Common myeloid progenitor, CD34-positive (primary cell): ENCODE measurements at regions not wholly inside any gene's neighbourhood (a gene's known extent, or its start where the extent isn't known, plus 50 kb on each side); places are given as distances from the start of the nearest gene placed in this dataset.
A peak's percentile ranks its signal among the peaks of the same experiment; 100 is the strongest.

Experiments used
- CTCF ChIA-PET: fragments of 350-600 bp; sonication (Branson Sonifier 250); formaldehyde crosslinking; loops from one replicate; lab custom pipeline; 2021; ENCODE audit warnings: antibody characterized with exemption; lab: Charles Lee
- POLR2A ChIA-PET: fragments of 350-600 bp; sonication (Branson Sonifier 250); formaldehyde crosslinking; loops from one replicate; lab custom pipeline; 2021; ENCODE audit warnings: antibody characterized with exemption; lab: Charles Lee
- DNase-seq, 3 donors: peaks; one replicate each; pipeline versions ENCODE4 v3.0.0 to v3.0.0-alpha.2; 2013
- H3K27ac ChIP-seq, 2 experiments: 1 replicate in 1 of 2; 2 replicates in 1 of 2; pipeline ENCODE4 v1.7.0; 2013; ENCODE audit warnings: inconsistent platforms in 2 of 2, low read length in 2 of 2, mild to moderate bottlenecking in 2 of 2, low read depth in 1 of 2, moderate library complexity in 1 of 2; ENCODE audit not compliant: severe bottlenecking in 2 of 2, insufficient read depth in 1 of 2, poor library complexity in 1 of 2
- H3K27me3 ChIP-seq, 5 experiments: replicated peaks in 2 of 5; 1 replicate in 3 of 5; 2 replicates in 2 of 5; pipeline versions ENCODE4 v1.6.1 to v1.7.0; 2013; ENCODE audit warnings: low read length in 4 of 5, mild to moderate bottlenecking in 2 of 5, moderate library complexity in 2 of 5, inconsistent platforms in 1 of 5; ENCODE audit not compliant: insufficient read depth in 5 of 5, control insufficient read depth in 4 of 5
- H3K36me3 ChIP-seq, 4 experiments: 1 replicate in 2 of 4; 2 replicates in 2 of 4; pipeline versions ENCODE4 v1.6.1 to v1.7.0; 2013; ENCODE audit warnings: low read length in 3 of 4, control low read depth in 1 of 4, mild to moderate bottlenecking in 1 of 4; ENCODE audit not compliant: control insufficient read depth in 4 of 4, insufficient read depth in 4 of 4
- H3K4me1 ChIP-seq, 4 experiments: 1 replicate in 3 of 4; 2 replicates in 1 of 4; pipeline versions ENCODE4 v1.6.1 to v1.7.1; 2013; ENCODE audit warnings: low read length in 3 of 4, mild to moderate bottlenecking in 3 of 4, control low read depth in 1 of 4, inconsistent platforms in 1 of 4, moderate library complexity in 1 of 4; ENCODE audit not compliant: control insufficient read depth in 4 of 4, insufficient read depth in 4 of 4; ENCODE audit errors: control extremely low read depth in 1 of 4
- H3K4me3 ChIP-seq, 7 experiments: 1 replicate in 4 of 7; 2 replicates in 3 of 7; pipeline versions ENCODE4 v1.5.1 to v1.7.0; 2013; ENCODE audit warnings: mild to moderate bottlenecking in 7 of 7, low read length in 6 of 7, moderate library complexity in 6 of 7, inconsistent platforms in 2 of 7, low read depth in 2 of 7, control low read depth in 1 of 7; ENCODE audit not compliant: insufficient read depth in 4 of 7, control insufficient read depth in 1 of 7; ENCODE audit errors: extremely low read depth in 1 of 7
- H3K9me3 ChIP-seq, 5 experiments: 1 replicate in 4 of 5; 2 replicates in 1 of 5; pipeline versions ENCODE4 v1.6.1 to v1.7.1; 2013; ENCODE audit warnings: low read length in 4 of 5, mild to moderate bottlenecking in 2 of 5, inconsistent platforms in 1 of 5, low read depth in 1 of 5, moderate library complexity in 1 of 5; ENCODE audit not compliant: control insufficient read depth in 4 of 5, insufficient read depth in 2 of 5; ENCODE audit errors: control extremely low read depth in 1 of 5
- WGBS: methylation state at CpG from one replicate; pipeline ENCODE4 v1.1.5; 2013; ENCODE audit not compliant: insufficient coverage; 5-methylcytosine and 5-hydroxymethylcytosine counted together

- DNase-seq: no peak
- Histone ChIP-seq H3K27me3 (peaks cover 0 to 12% (median 5%) of the 10 kb centered on the region in 5 experiments), H3K4me3 (no peak overlapping the region), H3K4me1 (peaks cover 0 to 9% (median 2%) of the 10 kb centered on the region in 4 experiments), H3K9me3 (no peaks in the 10 kb centered on the region), H3K27ac (no peak overlapping the region), H3K36me3 (no peaks in the 10 kb centered on the region)
- ChIA-PET POLR2A (no interaction called here), CTCF (no interaction called here)
- 61% methylated on average over 3 of the region's 3 CpGs for WGBS
Measured at GRCh38 chr5:159861086-159861485, 55.2 kb upstream of the ADRA1B start.

GRCh38 chr5:159864885-159865691, 51.2 kb upstream of the ADRA1B start:
- 37% methylated on average over 11 of the region's 13 CpGs for WGBS
- H3K4me3 ChIP-seq: peak overlapping the region in 1 of 7 experiments; percentile 42
- peak; percentile 12 to 44 (median 40) for DNase-seq
- no peaks in the 10 kb centered on the region for H3K36me3 ChIP-seq
- CTCF ChIA-PET: interaction anchor here (0.8 kb wide), 1 partner anchor 13 kb away, joined by 3 read pairs; no protein-coding TSS in a partner anchor
- H3K27me3 ChIP-seq: peaks cover 0 to 19% (median 5%) of the 10 kb centered on the region in 5 experiments
- H3K9me3 ChIP-seq: no peaks in the 10 kb centered on the region
- peaks cover 0 to 9% (median 2%) of the 10 kb centered on the region in 4 experiments for H3K4me1 ChIP-seq
- POLR2A ChIA-PET: no interaction called here
- H3K27ac ChIP-seq: no peak overlapping the region

- H3K9me3 ChIP-seq: no peaks in the 10 kb centered on the region
- H3K27ac ChIP-seq: no peak overlapping the region
- peaks cover 0 to 18% (median 5%) of the 10 kb centered on the region in 5 experiments for H3K27me3 ChIP-seq
- H3K4me1 ChIP-seq: peaks cover 0 to 9% (median 2%) of the 10 kb centered on the region in 4 experiments
- 100% methylated on average over 2 of the region's 5 CpGs for WGBS
- ChIA-PET POLR2A (no interaction called here), CTCF (no interaction called here)
- no peak for DNase-seq
- no peaks in the 10 kb centered on the region for H3K36me3 ChIP-seq
- no peak overlapping the region for H3K4me3 ChIP-seq
Measured at GRCh38 chr5:159866093-159866492, 50.2 kb upstream of the ADRA1B start.
